ENCODE measurements at regions not wholly inside any gene's neighbourhood (a gene's known extent, or its start where the extent isn't known, plus 50 kb on each side); places are given as distances from the start of the nearest gene placed in this dataset.
"Not testable (repeated sequence)": the region's sequence is repeated elsewhere in the genome, so short reads cannot be mapped to it uniquely, and the experiment has no call there.

GRCh38 chr4:23023121-23023520 lies 330.4 kb downstream of the GBA3 start:
- DNase-seq (ENCODE audit: low spot score) = no peak

- DNase-seq (ENCODE audit: low spot score) = no peak
These were observed 329.3 kb downstream of the GBA3 start for GRCh38 chr4:23022032-23022431.

GRCh38 chr4:23021040-23021439 lies 328.3 kb downstream of the GBA3 start:
- no peak for DNase-seq (ENCODE audit: low spot score)

- DNase-seq (ENCODE audit: low spot score) = not testable (repeated sequence)
These were observed 327.7 kb downstream of the GBA3 start for GRCh38 chr4:23020399-23020798.

GRCh38 chr4:23016981-23017380 lies 324.2 kb downstream of the GBA3 start:
- DNase-seq (ENCODE audit: low spot score) = no peak

- no peak for DNase-seq (ENCODE audit: low spot score)
These were observed 323.1 kb downstream of the GBA3 start for GRCh38 chr4:23015821-23016220.

GRCh38 chr4:23009093-23009492 lies 316.4 kb downstream of the GBA3 start:
- no peak for DNase-seq (ENCODE audit: low spot score)

GRCh38 chr4:23006756-23007155 lies 314.0 kb downstream of the GBA3 start:
- DNase-seq (ENCODE audit: low spot score) = no peak

GRCh38 chr4:23005691-23006090 lies 313.0 kb downstream of the GBA3 start:
- no peak for DNase-seq (ENCODE audit: low spot score)

GRCh38 chr4:23001478-23001877 lies 308.7 kb downstream of the GBA3 start:
- no peak for DNase-seq (ENCODE audit: low spot score)

GRCh38 chr4:22999419-22999818 lies 306.7 kb downstream of the GBA3 start:
- DNase-seq (ENCODE audit: low spot score) = no peak

GRCh38 chr4:22997358-22998224 lies 304.9 kb downstream of the GBA3 start:
- DNase-seq (ENCODE audit: low spot score) = no peak

GRCh38 chr4:22991576-22991975 lies 298.8 kb downstream of the GBA3 start:
- DNase-seq (ENCODE audit: low spot score) = no peak

GRCh38 chr4:22988526-22988925 lies 295.8 kb downstream of the GBA3 start:
- DNase-seq (ENCODE audit: low spot score) = no peak

- no peak for DNase-seq (ENCODE audit: low spot score)
These were observed 295.1 kb downstream of the GBA3 start for GRCh38 chr4:22987870-22988269.

GRCh38 chr4:22986881-22987280 lies 294.1 kb downstream of the GBA3 start:
- no peak for DNase-seq (ENCODE audit: low spot score)

GRCh38 chr4:22986262-22986661 lies 293.5 kb downstream of the GBA3 start:
- no peak for DNase-seq (ENCODE audit: low spot score)

- DNase-seq (ENCODE audit: low spot score) = no peak
These were observed 291.7 kb downstream of the GBA3 start for GRCh38 chr4:22984390-22984789.

GRCh38 chr4:22978656-22979055 lies 285.9 kb downstream of the GBA3 start:
- no peak for DNase-seq (ENCODE audit: low spot score)

- no peak for DNase-seq (ENCODE audit: low spot score)
These were observed 277.9 kb downstream of the GBA3 start for GRCh38 chr4:22970665-22971064.

GRCh38 chr4:22969287-22969896 lies 276.7 kb downstream of the GBA3 start:
- DNase-seq (ENCODE audit: low spot score) = no peak

- DNase-seq (ENCODE audit: low spot score) = no peak
These were observed 269.6 kb downstream of the GBA3 start for GRCh38 chr4:22962295-22962694.

- no peak for DNase-seq (ENCODE audit: low spot score)
These were observed 266.7 kb downstream of the GBA3 start for GRCh38 chr4:22959483-22959882.

All from CD4-positive, alpha-beta T cell treated with Interleukin-6 at 100 ng/mL for 8 hours (primary cell).